ENCODE measurements at regions not wholly inside any gene's neighbourhood (a gene's known extent, or its start where the extent isn't known, plus 50 kb on each side); places are given as distances from the start of the nearest gene placed in this dataset.

- POLR2A ChIA-PET, result no interaction called here
- ATAC-seq (ENCODE audit: low read depth), result no peak
- Mint-ChIP-seq H3K4me3 (no peak overlapping the region), H3K27me3 (no peaks in the 10 kb centered on the region), H3K27ac (no peak overlapping the region), H3K9me3 (no peaks in the 10 kb centered on the region), H3K36me3 (no peaks in the 10 kb centered on the region), H3K4me1 (no peaks in the 10 kb centered on the region)
- DNase-seq, result no peak
These were observed 979.6 kb downstream of the TFAP2A start for GRCh38 chr6:9435281-9435680.

GRCh38 chr6:9431945-9432344 lies 982.9 kb downstream of the TFAP2A start:
- no peak overlapping the region for H3K27ac Mint-ChIP-seq

GRCh38 chr6:9428421-9429172 lies 986.3 kb downstream of the TFAP2A start:
- Mint-ChIP-seq H3K27ac (no peak overlapping the region), H3K27me3 (no peaks in the 10 kb centered on the region), H3K9me3 (no peaks in the 10 kb centered on the region), H3K4me1 (no peaks in the 10 kb centered on the region), H3K36me3 (no peaks in the 10 kb centered on the region), H3K4me3 (no peak overlapping the region)
- DNase-seq (no peak), ATAC-seq (ENCODE audit: low read depth) (no peak)
- POLR2A ChIA-PET, result no interaction called here

More at GRCh38 chr6:9431945-9432344, 982.9 kb downstream of the TFAP2A start:
- Mint-ChIP-seq H3K27me3 (no peaks in the 10 kb centered on the region), H3K36me3 (no peaks in the 10 kb centered on the region), H3K9me3 (no peaks in the 10 kb centered on the region), H3K4me3 (no peak overlapping the region), H3K4me1 (no peaks in the 10 kb centered on the region)
- POLR2A ChIA-PET, result no interaction called here
- ATAC-seq (ENCODE audit: low read depth) (no peak), DNase-seq (no peak)

GRCh38 chr6:9422138-9422537 lies 986.8 kb upstream of the SLC35B3 start:
- DNase-seq (no peak), ATAC-seq (ENCODE audit: low read depth) (no peak)
- no peaks in the 10 kb centered on the region for H3K9me3 Mint-ChIP-seq
- no peaks in the 10 kb centered on the region for H3K27me3 Mint-ChIP-seq
- H3K4me3 Mint-ChIP-seq, result no peak overlapping the region
- H3K27ac Mint-ChIP-seq, result no peak overlapping the region
- H3K36me3 Mint-ChIP-seq, result no peaks in the 10 kb centered on the region
- H3K4me1 Mint-ChIP-seq, result no peaks in the 10 kb centered on the region
- POLR2A ChIA-PET, result no interaction called here

- no peak for DNase-seq
- Mint-ChIP-seq H3K4me3 (no peak overlapping the region), H3K27ac (no peak overlapping the region), H3K36me3 (no peaks in the 10 kb centered on the region), H3K27me3 (no peaks in the 10 kb centered on the region), H3K9me3 (no peaks in the 10 kb centered on the region), H3K4me1 (no peaks in the 10 kb centered on the region)
- ATAC-seq (ENCODE audit: low read depth), result no peak
- POLR2A ChIA-PET, result no interaction called here
These were observed 985.1 kb upstream of the SLC35B3 start for GRCh38 chr6:9420316-9421015.

- Mint-ChIP-seq H3K36me3 (no peaks in the 10 kb centered on the region), H3K27ac (no peak overlapping the region), H3K4me3 (no peak overlapping the region), H3K9me3 (no peaks in the 10 kb centered on the region), H3K4me1 (no peaks in the 10 kb centered on the region), H3K27me3 (no peaks in the 10 kb centered on the region)
- ATAC-seq (ENCODE audit: low read depth), result no peak
- no peak for DNase-seq
- POLR2A ChIA-PET, result no interaction called here
These were observed 982.1 kb upstream of the SLC35B3 start for GRCh38 chr6:9417400-9417799.

- POLR2A ChIA-PET, result no interaction called here
- Mint-ChIP-seq H3K4me3 (no peak overlapping the region), H3K27ac (no peak overlapping the region), H3K4me1 (no peaks in the 10 kb centered on the region), H3K9me3 (no peaks in the 10 kb centered on the region), H3K27me3 (no peaks in the 10 kb centered on the region), H3K36me3 (no peaks in the 10 kb centered on the region)
- ATAC-seq (ENCODE audit: low read depth) (no peak), DNase-seq (no peak)
These were observed 977.7 kb upstream of the SLC35B3 start for GRCh38 chr6:9412951-9413559.

GRCh38 chr6:9409126-9409525 lies 973.8 kb upstream of the SLC35B3 start:
- no peak overlapping the region for H3K27ac Mint-ChIP-seq
- H3K9me3 Mint-ChIP-seq, result peaks cover 3% of the 10 kb centered on the region
- POLR2A ChIA-PET, result no interaction called here
- ATAC-seq (ENCODE audit: low read depth) (no peak), DNase-seq (no peak)
- H3K4me1 Mint-ChIP-seq, result no peaks in the 10 kb centered on the region
- no peaks in the 10 kb centered on the region for H3K36me3 Mint-ChIP-seq
- H3K4me3 Mint-ChIP-seq, result no peak overlapping the region
- H3K27me3 Mint-ChIP-seq, result no peaks in the 10 kb centered on the region

- ATAC-seq (ENCODE audit: low read depth) (no peak), DNase-seq (no peak)
- POLR2A ChIA-PET, result no interaction called here
- Mint-ChIP-seq H3K4me3 (no peak overlapping the region), H3K27me3 (no peaks in the 10 kb centered on the region), H3K27ac (no peak overlapping the region), H3K4me1 (no peaks in the 10 kb centered on the region), H3K36me3 (no peaks in the 10 kb centered on the region), H3K9me3 (peaks cover 3% of the 10 kb centered on the region)
These were observed 973.2 kb upstream of the SLC35B3 start for GRCh38 chr6:9408402-9409117.

- H3K9me3 Mint-ChIP-seq, result peaks cover 3% of the 10 kb centered on the region
- H3K4me3 Mint-ChIP-seq, result no peak overlapping the region
- no peaks in the 10 kb centered on the region for H3K4me1 Mint-ChIP-seq
- no peak for ATAC-seq (ENCODE audit: low read depth)
- no peaks in the 10 kb centered on the region for H3K27me3 Mint-ChIP-seq
- H3K36me3 Mint-ChIP-seq, result no peaks in the 10 kb centered on the region
- H3K27ac Mint-ChIP-seq, result no peak overlapping the region
- no peak for DNase-seq
- POLR2A ChIA-PET, result no interaction called here
These were observed 970.5 kb upstream of the SLC35B3 start for GRCh38 chr6:9405825-9406224.

- Mint-ChIP-seq H3K36me3 (no peaks in the 10 kb centered on the region), H3K27me3 (no peaks in the 10 kb centered on the region), H3K4me1 (no peaks in the 10 kb centered on the region), H3K27ac (no peak overlapping the region), H3K4me3 (no peak overlapping the region), H3K9me3 (peaks cover 3% of the 10 kb centered on the region)
- no peak for DNase-seq
- POLR2A ChIA-PET, result no interaction called here
- ATAC-seq (ENCODE audit: low read depth), result no peak
These were observed 970.0 kb upstream of the SLC35B3 start for GRCh38 chr6:9405369-9405768.

- DNase-seq (no peak), ATAC-seq (ENCODE audit: low read depth) (no peak)
- no peak overlapping the region for H3K4me3 Mint-ChIP-seq
- H3K27ac Mint-ChIP-seq, result no peak overlapping the region
- H3K9me3 Mint-ChIP-seq, result peaks cover 3% of the 10 kb centered on the region
- POLR2A ChIA-PET, result no interaction called here
- H3K36me3 Mint-ChIP-seq, result no peaks in the 10 kb centered on the region
- no peaks in the 10 kb centered on the region for H3K27me3 Mint-ChIP-seq
- H3K4me1 Mint-ChIP-seq, result no peaks in the 10 kb centered on the region
These were observed 969.2 kb upstream of the SLC35B3 start for GRCh38 chr6:9404351-9405146.

GRCh38 chr6:9403736-9404135 lies 968.4 kb upstream of the SLC35B3 start:
- Mint-ChIP-seq H3K4me3 (no peak overlapping the region), H3K27ac (no peak overlapping the region), H3K9me3 (peaks cover 3% of the 10 kb centered on the region), H3K36me3 (no peaks in the 10 kb centered on the region), H3K4me1 (no peaks in the 10 kb centered on the region), H3K27me3 (no peaks in the 10 kb centered on the region)
- DNase-seq, result no peak
- POLR2A ChIA-PET, result no interaction called here
- no peak for ATAC-seq (ENCODE audit: low read depth)
